Thyroid gland (tissue), 4 donors: ENCODE measurements at regions not wholly inside any gene's neighbourhood (a gene's known extent, or its start where the extent isn't known, plus 50 kb on each side); places are given as distances from the start of the nearest gene placed in this dataset.

Experiments
- POLR2A ChIP-seq, 2 donors: fragments of 450-650 bp; IDR thresholded peaks; one replicate each; pipeline ENCODE4 v1.6.1; 2017; ENCODE audit warnings: antibody characterized with exemption in 2 of 2, mild to moderate bottlenecking in 2 of 2, moderate library complexity in 1 of 2
- TF ChIP-seq, protein P1 (sequence below), 6 experiments: fragments of 200-600 bp in 3 of 6; fragments of 450-650 bp in 3 of 6; sonication (generic) in 3 of 6; IDR thresholded peaks; one replicate each; pipeline ENCODE4 v1.5.1; 2016 to 2019; ENCODE audit warnings: antibody characterized with exemption in 6 of 6, mild to moderate bottlenecking in 2 of 6, inconsistent platforms in 1 of 6, moderate library complexity in 1 of 6

DNA sequence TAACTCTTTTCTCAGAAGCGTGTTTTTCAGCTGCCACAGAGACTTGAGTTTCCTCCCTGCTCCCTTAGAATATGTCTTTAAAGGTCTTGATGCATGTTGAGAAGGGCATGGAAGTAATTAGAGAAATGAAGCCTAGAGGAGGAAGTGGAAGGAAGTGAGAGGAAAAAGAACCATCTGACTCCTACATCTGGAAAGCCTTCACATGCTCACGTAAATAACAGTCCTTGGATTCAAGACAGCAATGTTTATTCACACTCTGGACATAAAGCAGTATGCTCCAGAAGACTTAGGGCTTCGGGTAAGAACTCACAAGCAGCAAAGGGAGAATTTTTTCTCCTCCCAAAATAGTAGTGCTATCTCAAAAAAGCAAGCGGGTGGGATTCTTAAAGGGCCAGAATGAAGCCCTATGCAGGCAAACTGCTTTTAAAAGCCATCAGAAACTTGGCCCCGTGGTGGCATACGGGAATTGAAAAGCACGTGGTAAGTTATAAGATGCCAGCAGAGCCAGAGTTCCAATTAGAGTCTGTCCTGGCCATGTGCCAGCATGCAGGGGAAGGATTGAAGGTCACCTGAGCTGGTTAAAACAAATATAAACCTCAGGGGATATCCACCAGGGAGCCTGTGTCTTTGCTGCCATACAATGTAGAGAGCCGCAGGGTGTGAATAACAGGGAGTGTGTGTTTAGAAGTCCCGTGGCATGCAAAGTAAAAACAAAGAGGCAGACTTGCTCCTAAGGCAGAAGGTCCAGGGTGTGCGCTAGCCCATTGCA is 380.8 kb upstream of the NDN start:
- TF ChIP-seq POLR2A (IDR thresholded peaks at IDR 0.05) = no peak
- TF ChIP-seq, protein P1, sequence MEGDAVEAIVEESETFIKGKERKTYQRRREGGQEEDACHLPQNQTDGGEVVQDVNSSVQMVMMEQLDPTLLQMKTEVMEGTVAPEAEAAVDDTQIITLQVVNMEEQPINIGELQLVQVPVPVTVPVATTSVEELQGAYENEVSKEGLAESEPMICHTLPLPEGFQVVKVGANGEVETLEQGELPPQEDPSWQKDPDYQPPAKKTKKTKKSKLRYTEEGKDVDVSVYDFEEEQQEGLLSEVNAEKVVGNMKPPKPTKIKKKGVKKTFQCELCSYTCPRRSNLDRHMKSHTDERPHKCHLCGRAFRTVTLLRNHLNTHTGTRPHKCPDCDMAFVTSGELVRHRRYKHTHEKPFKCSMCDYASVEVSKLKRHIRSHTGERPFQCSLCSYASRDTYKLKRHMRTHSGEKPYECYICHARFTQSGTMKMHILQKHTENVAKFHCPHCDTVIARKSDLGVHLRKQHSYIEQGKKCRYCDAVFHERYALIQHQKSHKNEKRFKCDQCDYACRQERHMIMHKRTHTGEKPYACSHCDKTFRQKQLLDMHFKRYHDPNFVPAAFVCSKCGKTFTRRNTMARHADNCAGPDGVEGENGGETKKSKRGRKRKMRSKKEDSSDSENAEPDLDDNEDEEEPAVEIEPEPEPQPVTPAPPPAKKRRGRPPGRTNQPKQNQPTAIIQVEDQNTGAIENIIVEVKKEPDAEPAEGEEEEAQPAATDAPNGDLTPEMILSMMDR (IDR thresholded peaks at IDR 0.05) = no peak
